Neural cell (in vitro differentiated cells): ENCODE measurements at regions not wholly inside any gene's neighbourhood (a gene's known extent, or its start where the extent isn't known, plus 50 kb on each side); places are given as distances from the start of the nearest gene placed in this dataset.

Source experiments
- EP300 ChIP-seq: fragments of 450-650 bp; conservative IDR thresholded peaks from 2 replicates; pipeline ENCODE4 v1.6.1; 2014; ENCODE audit warnings: antibody characterized with exemption, mild to moderate bottlenecking, moderate library complexity; ENCODE audit not compliant: poor library complexity, severe bottlenecking
- RAD21 ChIP-seq: fragments of 450-650 bp; conservative IDR thresholded peaks from 2 replicates; pipeline ENCODE4 v1.6.1; 2014; ENCODE audit warnings: antibody characterized with exemption, mild to moderate bottlenecking, moderate library complexity
- TF ChIP-seq, protein P1 (sequence below): fragments of 450-650 bp; IDR thresholded peaks from 2 replicates; pipeline ENCODE4 v1.5.1; 2014; ENCODE audit warnings: antibody characterized with exemption, mild to moderate bottlenecking, moderate library complexity; ENCODE audit not compliant: poor library complexity, severe bottlenecking

DNA sequence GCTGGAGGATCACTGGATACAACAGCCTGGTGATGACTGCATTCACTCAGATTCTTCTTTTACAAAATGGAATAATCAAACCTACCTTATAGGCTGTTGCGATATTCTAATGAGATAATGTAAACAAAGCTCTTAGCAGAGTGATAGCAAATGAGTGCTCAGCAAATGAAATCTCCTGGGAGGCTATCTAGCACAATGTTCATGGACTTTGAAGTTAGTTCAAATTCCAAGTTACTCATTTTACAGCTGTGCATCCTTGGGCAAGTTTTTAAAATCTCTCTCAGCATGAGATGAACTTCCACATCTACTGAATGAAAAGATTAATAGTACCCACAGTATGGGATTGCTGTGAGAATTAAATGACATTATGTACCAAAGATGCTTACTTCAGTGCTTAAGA is 80.8 kb upstream of the PAPPA2 start:
- TF ChIP-seq, protein P1, sequence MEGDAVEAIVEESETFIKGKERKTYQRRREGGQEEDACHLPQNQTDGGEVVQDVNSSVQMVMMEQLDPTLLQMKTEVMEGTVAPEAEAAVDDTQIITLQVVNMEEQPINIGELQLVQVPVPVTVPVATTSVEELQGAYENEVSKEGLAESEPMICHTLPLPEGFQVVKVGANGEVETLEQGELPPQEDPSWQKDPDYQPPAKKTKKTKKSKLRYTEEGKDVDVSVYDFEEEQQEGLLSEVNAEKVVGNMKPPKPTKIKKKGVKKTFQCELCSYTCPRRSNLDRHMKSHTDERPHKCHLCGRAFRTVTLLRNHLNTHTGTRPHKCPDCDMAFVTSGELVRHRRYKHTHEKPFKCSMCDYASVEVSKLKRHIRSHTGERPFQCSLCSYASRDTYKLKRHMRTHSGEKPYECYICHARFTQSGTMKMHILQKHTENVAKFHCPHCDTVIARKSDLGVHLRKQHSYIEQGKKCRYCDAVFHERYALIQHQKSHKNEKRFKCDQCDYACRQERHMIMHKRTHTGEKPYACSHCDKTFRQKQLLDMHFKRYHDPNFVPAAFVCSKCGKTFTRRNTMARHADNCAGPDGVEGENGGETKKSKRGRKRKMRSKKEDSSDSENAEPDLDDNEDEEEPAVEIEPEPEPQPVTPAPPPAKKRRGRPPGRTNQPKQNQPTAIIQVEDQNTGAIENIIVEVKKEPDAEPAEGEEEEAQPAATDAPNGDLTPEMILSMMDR, result no peak
- TF ChIP-seq RAD21, result no peak
- no peak for TF ChIP-seq EP300
